Panc1 (cell line): ENCODE measurements at regions not wholly inside any gene's neighbourhood (a gene's known extent, or its start where the extent isn't known, plus 50 kb on each side); places are given as distances from the start of the nearest gene placed in this dataset.

ENCODE experiments used
- CTCF ChIP-seq: fragments of 450-650 bp; IDR thresholded peaks from 2 replicates; pipeline ENCODE4 v1.5.1; 2017; ENCODE audit warnings: mild to moderate bottlenecking
- POLR2AphosphoS5 ChIP-seq: IDR thresholded peaks from 2 replicates; pipeline ENCODE4 v1.6.1; 2012; ENCODE audit warnings: mild to moderate bottlenecking, low read depth, low read length, moderate library complexity
- TCF7L2 ChIP-seq: IDR thresholded peaks from 2 replicates; pipeline ENCODE4 v1.6.1; 2011; ENCODE audit warnings: mild to moderate bottlenecking, low read depth, low read length, inconsistent platforms

DNA sequence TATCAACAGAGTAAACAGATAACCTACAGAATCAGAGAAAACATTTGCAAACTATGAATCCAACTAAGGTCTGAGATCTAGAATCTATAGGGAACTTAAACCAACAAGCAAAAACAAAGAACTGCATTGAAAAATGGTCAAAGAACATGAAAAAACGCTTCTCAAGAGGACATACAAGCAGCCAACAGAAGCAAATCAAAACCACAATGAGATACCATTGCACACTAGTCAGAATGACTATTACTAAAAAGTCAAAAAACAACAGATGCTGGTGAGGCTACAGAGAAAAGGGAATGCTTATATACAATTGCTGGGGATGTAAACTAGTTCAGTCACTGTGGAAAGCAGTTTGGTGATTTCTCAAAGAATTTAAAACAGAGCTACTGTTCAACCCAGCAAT, 255.7 kb downstream of the TMEM47 start:
- TF ChIP-seq CTCF (no peak), POLR2AphosphoS5 (no peak), TCF7L2 (no peak)
